ENCODE measurements at regions not wholly inside any gene's neighbourhood (a gene's known extent, or its start where the extent isn't known, plus 50 kb on each side); places are given as distances from the start of the nearest gene placed in this dataset.

GRCh38 chr17:77392376-77393273 lies 251.9 kb downstream of the SEC14L1 start:
- Histone ChIP-seq H4K20me1 (ENCODE audit: insufficient read depth, low read length) (peaks cover 13% of the 10 kb centered on the region), H3K27me3 (ENCODE audit: insufficient read depth, low read length) (no peaks in the 10 kb centered on the region), H3K36me3 (ENCODE audit: insufficient read depth, low read length) (peaks cover 10% of the 10 kb centered on the region), H3K4me1 (ENCODE audit: insufficient read depth, low read length) (peaks cover 74% of the 10 kb centered on the region), H3K27ac (ENCODE audit: low read depth, low read length) (peak overlapping the region; percentile 91), H3K4me3 (ENCODE audit: insufficient read depth, low read length) (peak overlapping the region; percentile 28), H3K9me3 (ENCODE audit: low read depth, low read length) (no peaks in the 10 kb centered on the region), H3K79me2 (ENCODE audit: insufficient read depth, low read length) (peaks cover 90% of the 10 kb centered on the region), H2AFZ (ENCODE audit: low read length) (no peak overlapping the region), H3K4me2 (ENCODE audit: insufficient read depth, low read length) (peak overlapping the region; percentile 69)
- TF ChIP-seq, protein P1, sequence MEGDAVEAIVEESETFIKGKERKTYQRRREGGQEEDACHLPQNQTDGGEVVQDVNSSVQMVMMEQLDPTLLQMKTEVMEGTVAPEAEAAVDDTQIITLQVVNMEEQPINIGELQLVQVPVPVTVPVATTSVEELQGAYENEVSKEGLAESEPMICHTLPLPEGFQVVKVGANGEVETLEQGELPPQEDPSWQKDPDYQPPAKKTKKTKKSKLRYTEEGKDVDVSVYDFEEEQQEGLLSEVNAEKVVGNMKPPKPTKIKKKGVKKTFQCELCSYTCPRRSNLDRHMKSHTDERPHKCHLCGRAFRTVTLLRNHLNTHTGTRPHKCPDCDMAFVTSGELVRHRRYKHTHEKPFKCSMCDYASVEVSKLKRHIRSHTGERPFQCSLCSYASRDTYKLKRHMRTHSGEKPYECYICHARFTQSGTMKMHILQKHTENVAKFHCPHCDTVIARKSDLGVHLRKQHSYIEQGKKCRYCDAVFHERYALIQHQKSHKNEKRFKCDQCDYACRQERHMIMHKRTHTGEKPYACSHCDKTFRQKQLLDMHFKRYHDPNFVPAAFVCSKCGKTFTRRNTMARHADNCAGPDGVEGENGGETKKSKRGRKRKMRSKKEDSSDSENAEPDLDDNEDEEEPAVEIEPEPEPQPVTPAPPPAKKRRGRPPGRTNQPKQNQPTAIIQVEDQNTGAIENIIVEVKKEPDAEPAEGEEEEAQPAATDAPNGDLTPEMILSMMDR (IDR thresholded peaks at IDR 0.05; ENCODE audit: extremely low read depth, low read depth, low read length) = no peak
- DNase-seq (ENCODE audit: insufficient read length, low spot score, missing footprints) = peak; percentile 92

DNA sequence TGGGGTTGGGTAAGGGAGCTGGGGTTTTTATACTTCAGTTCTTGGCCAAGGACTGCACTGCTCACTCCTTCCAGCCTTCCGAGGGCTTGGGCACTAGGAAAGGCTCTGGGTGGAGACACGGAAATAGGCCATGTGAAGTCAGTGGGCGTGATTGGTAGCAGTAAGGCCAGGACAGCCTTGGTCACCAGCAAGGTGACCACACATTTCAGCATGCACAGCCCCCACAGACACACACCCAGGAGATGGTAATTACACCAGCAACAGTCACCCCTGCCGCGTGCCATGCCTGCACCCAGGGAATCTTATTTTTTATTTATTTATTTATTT lies 252.5 kb downstream of the SEC14L1 start:
- peaks cover 71% of the 10 kb centered on the region for H3K4me1 ChIP-seq (ENCODE audit: insufficient read depth, low read length)
- TF ChIP-seq, protein P1 (IDR thresholded peaks at IDR 0.05; ENCODE audit: extremely low read depth, low read depth, low read length) = no peak
- H3K27me3 ChIP-seq (ENCODE audit: insufficient read depth, low read length) = no peaks in the 10 kb centered on the region
- no peak overlapping the region for H3K4me2 ChIP-seq (ENCODE audit: insufficient read depth, low read length)
- H2AFZ ChIP-seq (ENCODE audit: low read length) = no peak overlapping the region
- H3K79me2 ChIP-seq (ENCODE audit: insufficient read depth, low read length) = peaks cover 91% of the 10 kb centered on the region
- H3K36me3 ChIP-seq (ENCODE audit: insufficient read depth, low read length) = peaks cover 10% of the 10 kb centered on the region
- no peaks in the 10 kb centered on the region for H3K9me3 ChIP-seq (ENCODE audit: low read depth, low read length)
- H4K20me1 ChIP-seq (ENCODE audit: insufficient read depth, low read length) = peaks cover 15% of the 10 kb centered on the region
- no peak for DNase-seq (ENCODE audit: insufficient read length, low spot score, missing footprints)
- no peak overlapping the region for H3K4me3 ChIP-seq (ENCODE audit: insufficient read depth, low read length)
- peak overlapping the region; percentile 91 for H3K27ac ChIP-seq (ENCODE audit: low read depth, low read length)

DNA sequence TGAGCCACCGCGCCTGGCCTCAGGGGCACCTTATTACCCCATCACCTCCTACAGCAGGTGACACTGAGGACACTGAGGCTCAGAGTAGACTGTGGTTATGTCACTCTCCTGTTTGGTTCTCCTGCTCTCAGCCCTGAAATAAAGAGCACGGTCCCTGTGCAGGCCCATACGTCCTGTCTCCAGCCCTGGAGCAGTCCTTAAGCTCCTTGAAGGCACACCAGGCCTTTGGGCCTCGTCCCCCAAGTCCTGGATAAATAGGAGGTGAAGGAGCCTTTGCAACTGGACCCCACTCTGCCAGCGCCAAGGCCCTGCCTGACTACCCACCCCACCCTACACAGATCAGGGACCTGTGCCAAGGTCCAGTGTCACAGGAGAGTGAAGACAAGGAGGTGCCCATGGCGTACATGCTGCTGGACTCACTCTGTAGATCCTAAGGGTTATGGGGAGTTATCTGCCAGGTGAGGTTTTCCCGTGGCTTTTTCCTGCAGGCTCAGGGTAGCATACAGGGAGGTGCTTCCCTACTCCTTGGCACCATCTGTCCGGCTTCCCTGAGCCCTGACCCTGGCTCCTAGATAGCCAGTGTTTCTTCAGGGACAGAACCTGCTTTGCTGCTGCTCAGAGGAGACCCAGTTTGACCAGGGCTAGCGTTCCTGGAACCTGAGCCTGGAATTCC lies 253.2 kb downstream of the SEC14L1 start:
- DNase-seq (ENCODE audit: insufficient read length, low spot score, missing footprints) = no peak
- Histone ChIP-seq H3K4me3 (ENCODE audit: insufficient read depth, low read length) (no peak overlapping the region), H3K27ac (ENCODE audit: low read depth, low read length) (peak overlapping the region; percentile 91), H3K9me3 (ENCODE audit: low read depth, low read length) (no peaks in the 10 kb centered on the region), H3K79me2 (ENCODE audit: insufficient read depth, low read length) (peaks cover 91% of the 10 kb centered on the region), H4K20me1 (ENCODE audit: insufficient read depth, low read length) (peaks cover 21% of the 10 kb centered on the region), H3K4me1 (ENCODE audit: insufficient read depth, low read length) (peaks cover 64% of the 10 kb centered on the region), H3K27me3 (ENCODE audit: insufficient read depth, low read length) (no peaks in the 10 kb centered on the region), H3K4me2 (ENCODE audit: insufficient read depth, low read length) (no peak overlapping the region), H2AFZ (ENCODE audit: low read length) (no peak overlapping the region), H3K36me3 (ENCODE audit: insufficient read depth, low read length) (peaks cover 14% of the 10 kb centered on the region)
- TF ChIP-seq, protein P1 (IDR thresholded peaks at IDR 0.05; ENCODE audit: extremely low read depth, low read depth, low read length) = no peak
